ENCODE measurements at regions not wholly inside any gene's neighbourhood (a gene's known extent, or its start where the extent isn't known, plus 50 kb on each side); places are given as distances from the start of the nearest gene placed in this dataset.

DNA sequence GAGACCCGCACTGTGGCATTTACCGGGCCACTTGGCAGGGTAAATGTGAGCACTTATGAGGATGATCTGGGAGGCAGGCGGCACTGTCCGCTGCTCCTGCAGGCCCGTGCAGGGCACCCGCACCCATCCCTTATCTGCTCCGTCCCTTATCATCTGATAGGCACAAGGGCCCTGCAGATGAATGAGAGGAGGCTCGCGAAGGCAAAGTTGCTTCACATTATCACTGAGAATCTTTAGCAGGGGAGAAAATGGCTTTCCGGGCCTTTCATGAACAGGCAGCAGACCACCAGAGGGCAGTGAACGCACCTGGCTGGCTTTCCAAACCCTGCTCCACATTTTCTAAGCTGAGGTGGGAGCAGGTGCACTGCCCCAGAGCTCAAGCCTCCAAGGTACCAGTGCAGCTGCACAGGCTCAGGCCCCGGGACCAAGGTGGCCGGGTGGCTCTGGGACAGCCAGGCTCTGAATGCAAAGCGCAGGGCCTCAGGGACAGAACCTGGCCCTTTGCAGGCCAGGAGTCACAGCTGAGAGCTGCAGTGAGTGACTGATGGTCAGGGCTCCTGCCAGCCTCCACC, 165.6 kb downstream of the SHANK2 start:
- no peak overlapping the region for H3K4me3 ChIP-seq
- no peaks in the 10 kb centered on the region for H3K9me3 ChIP-seq
- WGBS, result 53% methylated on average over 13 of the region's 14 CpGs
- H3K27me3 ChIP-seq, result peaks cover 3% of the 10 kb centered on the region
- TF ChIP-seq POLR2A (IDR thresholded peaks at IDR 0.05) (no peak), EP300 (IDR thresholded peaks at IDR 0.05) (no peak), POLR2AphosphoS5 (IDR thresholded peaks at IDR 0.05) (no peak)
- TF ChIP-seq, protein P1, sequence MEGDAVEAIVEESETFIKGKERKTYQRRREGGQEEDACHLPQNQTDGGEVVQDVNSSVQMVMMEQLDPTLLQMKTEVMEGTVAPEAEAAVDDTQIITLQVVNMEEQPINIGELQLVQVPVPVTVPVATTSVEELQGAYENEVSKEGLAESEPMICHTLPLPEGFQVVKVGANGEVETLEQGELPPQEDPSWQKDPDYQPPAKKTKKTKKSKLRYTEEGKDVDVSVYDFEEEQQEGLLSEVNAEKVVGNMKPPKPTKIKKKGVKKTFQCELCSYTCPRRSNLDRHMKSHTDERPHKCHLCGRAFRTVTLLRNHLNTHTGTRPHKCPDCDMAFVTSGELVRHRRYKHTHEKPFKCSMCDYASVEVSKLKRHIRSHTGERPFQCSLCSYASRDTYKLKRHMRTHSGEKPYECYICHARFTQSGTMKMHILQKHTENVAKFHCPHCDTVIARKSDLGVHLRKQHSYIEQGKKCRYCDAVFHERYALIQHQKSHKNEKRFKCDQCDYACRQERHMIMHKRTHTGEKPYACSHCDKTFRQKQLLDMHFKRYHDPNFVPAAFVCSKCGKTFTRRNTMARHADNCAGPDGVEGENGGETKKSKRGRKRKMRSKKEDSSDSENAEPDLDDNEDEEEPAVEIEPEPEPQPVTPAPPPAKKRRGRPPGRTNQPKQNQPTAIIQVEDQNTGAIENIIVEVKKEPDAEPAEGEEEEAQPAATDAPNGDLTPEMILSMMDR (IDR thresholded peaks at IDR 0.05), result peak in 1 of 2 donors; percentile 21
- no peak overlapping the region for H3K27ac ChIP-seq
- H3K36me3 ChIP-seq, result no peaks in the 10 kb centered on the region
- DNase-seq (ENCODE audit: low spot score in 2 of 2), result no peak
- no peaks in the 10 kb centered on the region for H3K4me1 ChIP-seq

DNA sequence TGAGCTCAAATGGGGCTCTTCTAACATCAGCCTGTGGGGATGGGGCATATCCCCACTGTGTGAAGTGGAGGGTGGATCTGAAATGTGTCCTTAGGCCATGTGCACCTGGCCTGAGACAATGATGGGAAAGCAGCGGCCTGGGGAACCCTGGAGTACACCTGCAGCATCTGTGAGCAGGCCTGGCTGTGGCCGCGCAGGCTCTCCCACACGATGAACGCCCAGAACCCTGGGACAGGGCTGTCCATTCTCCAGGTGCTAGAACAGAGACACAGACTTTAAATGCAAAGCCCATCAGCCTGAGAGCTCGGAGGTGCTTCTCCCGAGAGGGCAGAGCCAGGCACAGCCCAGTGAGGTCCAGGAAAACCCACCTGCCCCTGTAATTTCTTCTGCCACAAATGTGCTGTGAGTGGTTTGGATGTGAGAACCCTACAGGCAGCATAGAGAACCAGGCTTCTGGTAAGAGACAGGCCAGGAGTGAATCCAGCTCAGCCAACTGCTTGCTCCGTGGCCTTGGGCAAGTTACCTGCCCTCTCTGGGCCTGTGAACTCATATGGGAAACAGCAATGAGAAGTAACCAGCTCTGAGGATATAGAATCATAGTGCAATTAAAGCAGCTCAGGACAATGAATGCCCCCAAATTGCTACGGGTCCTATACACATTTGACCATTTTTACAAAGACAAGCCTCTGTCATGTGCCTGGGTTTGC, 167.9 kb downstream of the SHANK2 start:
- Histone ChIP-seq H3K4me1 (no peaks in the 10 kb centered on the region), H3K36me3 (no peaks in the 10 kb centered on the region), H3K4me3 (no peak overlapping the region), H3K27me3 (peaks cover 11% of the 10 kb centered on the region), H3K27ac (no peak overlapping the region), H3K9me3 (no peaks in the 10 kb centered on the region)
- TF ChIP-seq, protein P1 (IDR thresholded peaks at IDR 0.05), result no peak
- TF ChIP-seq POLR2A (IDR thresholded peaks at IDR 0.05) (no peak), POLR2AphosphoS5 (IDR thresholded peaks at IDR 0.05) (no peak), EP300 (IDR thresholded peaks at IDR 0.05) (no peak)
- WGBS, result 93% methylated on average over 3 of the region's 9 CpGs
- no peak for DNase-seq (ENCODE audit: low spot score in 2 of 2)

DNA sequence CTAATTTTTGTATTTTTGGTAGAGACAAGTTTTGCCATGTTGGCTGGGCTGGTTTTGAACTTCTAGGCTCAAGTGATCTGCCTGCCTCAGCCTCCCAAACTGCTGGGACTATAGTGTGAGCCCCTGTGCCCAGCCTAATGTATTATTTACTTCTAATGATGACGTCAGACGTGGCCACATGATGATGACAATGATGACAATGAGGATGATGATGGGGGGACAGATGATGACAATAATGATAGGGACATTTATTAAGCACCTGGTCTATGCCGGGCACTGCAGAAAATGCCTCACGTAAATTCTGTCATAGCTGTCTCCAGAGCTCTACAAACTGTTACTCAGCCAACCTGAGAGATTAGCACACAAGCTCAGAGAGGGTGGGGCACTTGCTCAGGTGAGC, 169.3 kb downstream of the SHANK2 start:
- H3K4me3 ChIP-seq, result no peak overlapping the region

DNA sequence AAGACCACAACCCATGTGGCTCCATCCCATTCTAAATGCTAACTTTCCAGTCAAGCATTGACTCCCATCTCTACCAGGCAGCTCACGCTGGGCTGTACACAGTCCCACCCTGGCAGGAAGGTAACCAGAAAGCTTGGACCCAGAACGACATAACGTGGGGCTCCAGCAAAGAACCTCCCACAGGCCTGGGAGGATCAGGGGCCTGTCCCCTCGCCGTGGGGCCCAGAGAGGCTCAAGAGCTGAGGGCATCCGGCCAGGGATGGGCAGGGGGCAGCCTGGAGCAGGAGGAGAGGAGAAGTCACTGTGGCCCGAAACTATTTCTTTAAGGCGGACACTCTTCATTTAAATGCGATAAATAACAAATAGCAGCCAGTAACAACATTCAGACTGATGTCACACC, 169.9 kb downstream of the SHANK2 start:
- Histone ChIP-seq H3K4me1 (no peaks in the 10 kb centered on the region), H3K4me3 (no peak overlapping the region), H3K36me3 (no peaks in the 10 kb centered on the region), H3K27ac (no peak overlapping the region), H3K9me3 (no peaks in the 10 kb centered on the region), H3K27me3 (peaks cover 11% of the 10 kb centered on the region)
- no peak for DNase-seq (ENCODE audit: low spot score in 2 of 2)
- no peak for TF ChIP-seq POLR2AphosphoS5 (IDR thresholded peaks at IDR 0.05)
- WGBS, result 74% methylated on average over 9 of the region's 9 CpGs

More for the DNA sequence above, 169.3 kb downstream of the SHANK2 start:
- DNase-seq (ENCODE audit: low spot score in 2 of 2), result no peak
- TF ChIP-seq, protein P1 (IDR thresholded peaks at IDR 0.05), result no peak
- TF ChIP-seq POLR2A (IDR thresholded peaks at IDR 0.05), result no peak
- TF ChIP-seq EP300 (IDR thresholded peaks at IDR 0.05), result no peak
- no peak for TF ChIP-seq POLR2AphosphoS5 (IDR thresholded peaks at IDR 0.05)
- no peak overlapping the region for H3K27ac ChIP-seq
- H3K27me3 ChIP-seq, result peaks cover 11% of the 10 kb centered on the region
- H3K36me3 ChIP-seq, result no peaks in the 10 kb centered on the region
- H3K4me1 ChIP-seq, result no peaks in the 10 kb centered on the region
- no peaks in the 10 kb centered on the region for H3K9me3 ChIP-seq
- WGBS, result 78% methylated on average over 4 of the region's 4 CpGs

DNA sequence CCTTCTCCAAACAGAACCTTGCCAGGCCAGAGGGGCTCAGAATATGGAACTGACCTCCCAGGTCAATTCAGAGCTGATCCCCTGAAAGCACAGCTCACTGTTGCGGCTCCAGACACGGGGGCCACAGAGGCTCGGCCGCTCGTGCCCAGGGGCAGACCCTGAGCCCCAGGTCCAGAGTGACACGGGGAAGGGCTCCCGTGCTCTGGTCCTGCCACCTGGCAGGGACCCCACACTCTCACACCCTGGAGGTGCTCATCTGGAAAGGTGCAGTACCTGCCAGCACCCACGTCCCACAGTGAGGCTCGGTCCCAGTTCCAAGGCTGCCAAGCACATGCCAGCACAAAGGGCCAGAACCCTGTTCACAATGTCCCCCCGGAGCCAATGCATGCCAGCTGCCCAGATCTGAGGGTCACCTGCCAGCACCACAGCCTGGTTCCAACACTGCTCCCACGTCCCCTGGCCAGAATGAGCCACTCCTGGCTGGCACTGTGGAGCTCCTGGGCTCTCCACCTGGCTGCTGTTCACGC, 170.6 kb downstream of the SHANK2 start:
- H3K27ac ChIP-seq, result no peak overlapping the region
- H3K9me3 ChIP-seq, result no peaks in the 10 kb centered on the region
- H3K4me3 ChIP-seq, result no peak overlapping the region
- no peaks in the 10 kb centered on the region for H3K4me1 ChIP-seq
- H3K36me3 ChIP-seq, result no peaks in the 10 kb centered on the region
- TF ChIP-seq POLR2A (IDR thresholded peaks at IDR 0.05) (no peak), EP300 (IDR thresholded peaks at IDR 0.05) (no peak), POLR2AphosphoS5 (IDR thresholded peaks at IDR 0.05) (no peak)
- TF ChIP-seq, protein P1 (IDR thresholded peaks at IDR 0.05), result no peak
- no peak for DNase-seq (ENCODE audit: low spot score in 2 of 2)
- peaks cover 11% of the 10 kb centered on the region for H3K27me3 ChIP-seq
- no CpG with 5 or more reads among the region's 12 CpGs for WGBS
